Activated CD8-positive, alpha-beta T cell treated with anti-CD3 and anti-CD28 coated beads for 36 hours (primary cell): ENCODE measurements at regions not wholly inside any gene's neighbourhood (a gene's known extent, or its start where the extent isn't known, plus 50 kb on each side); places are given as distances from the start of the nearest gene placed in this dataset.

ENCODE experiments used
- ATAC-seq: fragments of 200-7000 bp; cut with Tn5 transposase; one replicate; pipeline ENCODE4 v1.10.0; 2021; ENCODE audit warnings: mild to moderate bottlenecking, moderate library complexity
- CTCF ChIA-PET: fragments of 350-600 bp; sonication (Branson Sonifier 250); formaldehyde crosslinking; loops from one replicate; lab custom pipeline; 2021; ENCODE audit warnings: antibody characterized with exemption; lab: Charles Lee
- POLR2A ChIA-PET: fragments of 350-600 bp; sonication (Branson Sonifier 250); formaldehyde crosslinking; loops from one replicate; lab custom pipeline; 2021; ENCODE audit warnings: antibody characterized with exemption; lab: Charles Lee
- DNase-seq: peaks from one replicate; pipeline ENCODE4 v3.0.0-alpha.2; 2020
- H3K27ac Mint-ChIP-seq: one replicate; pipeline ENCODE4 v1.8.0; 2021; ENCODE audit warnings: mild to moderate bottlenecking, mixed read lengths
- H3K27me3 Mint-ChIP-seq: one replicate; pipeline ENCODE4 v1.8.0; 2021; ENCODE audit warnings: mixed read lengths
- H3K36me3 Mint-ChIP-seq: one replicate; pipeline ENCODE4 v1.8.0; 2021; ENCODE audit warnings: low read depth, mixed read lengths
- H3K4me1 Mint-ChIP-seq: one replicate; pipeline ENCODE4 v1.8.0; 2021; ENCODE audit warnings: low read depth, mixed read lengths
- H3K4me3 Mint-ChIP-seq: one replicate; pipeline ENCODE4 v1.8.0; 2021; ENCODE audit warnings: mild to moderate bottlenecking, moderate library complexity, mixed read lengths
- H3K9me3 Mint-ChIP-seq: one replicate; pipeline ENCODE4 v1.8.0; 2021; ENCODE audit warnings: mixed read lengths
- intact Hi-C: fragments of 100-400 bp; cut with micrococcal nuclease; formaldehyde crosslinking; loops from one replicate; pipeline ENCODE4 v1.10.0; 2022
- TF ChIP-seq, protein P1 (sequence below): fragments of 200-600 bp; IDR thresholded peaks from one replicate; pipeline ENCODE4 v1.8.0; 2022; ENCODE audit warnings: antibody characterized with exemption, mild to moderate bottlenecking

DNA sequence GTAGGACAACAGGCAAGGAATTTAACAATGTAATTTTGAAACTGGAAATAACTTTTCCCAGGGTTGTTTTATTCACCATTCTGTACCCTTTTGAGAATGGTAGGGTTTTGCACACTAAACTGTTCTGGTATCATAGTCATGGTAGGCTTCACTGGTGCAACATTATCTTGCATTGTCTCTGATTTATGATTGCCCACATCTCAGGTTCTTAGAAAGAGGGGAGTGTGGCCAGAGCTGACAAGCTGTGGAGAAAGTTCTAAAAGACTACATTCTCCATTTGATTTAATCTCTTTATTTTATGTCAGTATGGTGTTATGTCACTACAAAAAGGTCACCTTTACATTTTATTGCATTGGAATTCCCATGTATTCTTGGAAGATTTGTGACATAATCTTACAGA, 447.3 kb downstream of the GRIA2 start:
- DNase-seq = no peak
- Mint-ChIP-seq H3K4me3 (no peak overlapping the region), H3K36me3 (no peaks in the 10 kb centered on the region), H3K4me1 (no peaks in the 10 kb centered on the region), H3K27ac (no peak overlapping the region), H3K9me3 (peaks cover 2% of the 10 kb centered on the region), H3K27me3 (no peaks in the 10 kb centered on the region)
- no peak for ATAC-seq
- ChIA-PET CTCF (no interaction called here), POLR2A (no interaction called here)
- intact Hi-C loops = no loop called here
- TF ChIP-seq, protein P1, sequence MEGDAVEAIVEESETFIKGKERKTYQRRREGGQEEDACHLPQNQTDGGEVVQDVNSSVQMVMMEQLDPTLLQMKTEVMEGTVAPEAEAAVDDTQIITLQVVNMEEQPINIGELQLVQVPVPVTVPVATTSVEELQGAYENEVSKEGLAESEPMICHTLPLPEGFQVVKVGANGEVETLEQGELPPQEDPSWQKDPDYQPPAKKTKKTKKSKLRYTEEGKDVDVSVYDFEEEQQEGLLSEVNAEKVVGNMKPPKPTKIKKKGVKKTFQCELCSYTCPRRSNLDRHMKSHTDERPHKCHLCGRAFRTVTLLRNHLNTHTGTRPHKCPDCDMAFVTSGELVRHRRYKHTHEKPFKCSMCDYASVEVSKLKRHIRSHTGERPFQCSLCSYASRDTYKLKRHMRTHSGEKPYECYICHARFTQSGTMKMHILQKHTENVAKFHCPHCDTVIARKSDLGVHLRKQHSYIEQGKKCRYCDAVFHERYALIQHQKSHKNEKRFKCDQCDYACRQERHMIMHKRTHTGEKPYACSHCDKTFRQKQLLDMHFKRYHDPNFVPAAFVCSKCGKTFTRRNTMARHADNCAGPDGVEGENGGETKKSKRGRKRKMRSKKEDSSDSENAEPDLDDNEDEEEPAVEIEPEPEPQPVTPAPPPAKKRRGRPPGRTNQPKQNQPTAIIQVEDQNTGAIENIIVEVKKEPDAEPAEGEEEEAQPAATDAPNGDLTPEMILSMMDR = no peak

DNA sequence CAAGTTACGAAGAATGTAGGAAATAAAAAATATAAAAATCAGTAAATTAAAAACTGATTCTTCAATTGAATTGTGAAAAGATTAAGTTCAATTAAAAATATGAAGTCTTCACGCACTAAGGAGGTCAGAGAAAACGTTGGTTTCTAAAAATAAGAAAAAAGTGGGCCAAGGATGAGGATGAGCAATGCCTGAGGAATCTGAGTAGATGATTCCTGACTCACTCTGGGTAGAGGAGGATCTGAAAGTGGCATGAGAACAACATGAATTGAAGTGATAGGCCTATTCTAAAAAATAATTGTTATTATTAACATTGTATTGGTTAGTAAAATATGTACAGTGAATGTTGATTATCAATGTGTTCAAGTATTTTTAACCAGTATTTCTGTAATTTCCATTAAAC, 444.2 kb downstream of the GRIA2 start:
- Mint-ChIP-seq H3K4me3 (no peak overlapping the region), H3K27me3 (no peaks in the 10 kb centered on the region), H3K36me3 (no peaks in the 10 kb centered on the region), H3K4me1 (no peaks in the 10 kb centered on the region), H3K27ac (no peak overlapping the region), H3K9me3 (peaks cover 2% of the 10 kb centered on the region)
- intact Hi-C loops = no loop called here
- DNase-seq (no peak), ATAC-seq (no peak)
- POLR2A ChIA-PET = no interaction called here
- CTCF ChIA-PET = no interaction called here
- TF ChIP-seq, protein P1 = no peak

DNA sequence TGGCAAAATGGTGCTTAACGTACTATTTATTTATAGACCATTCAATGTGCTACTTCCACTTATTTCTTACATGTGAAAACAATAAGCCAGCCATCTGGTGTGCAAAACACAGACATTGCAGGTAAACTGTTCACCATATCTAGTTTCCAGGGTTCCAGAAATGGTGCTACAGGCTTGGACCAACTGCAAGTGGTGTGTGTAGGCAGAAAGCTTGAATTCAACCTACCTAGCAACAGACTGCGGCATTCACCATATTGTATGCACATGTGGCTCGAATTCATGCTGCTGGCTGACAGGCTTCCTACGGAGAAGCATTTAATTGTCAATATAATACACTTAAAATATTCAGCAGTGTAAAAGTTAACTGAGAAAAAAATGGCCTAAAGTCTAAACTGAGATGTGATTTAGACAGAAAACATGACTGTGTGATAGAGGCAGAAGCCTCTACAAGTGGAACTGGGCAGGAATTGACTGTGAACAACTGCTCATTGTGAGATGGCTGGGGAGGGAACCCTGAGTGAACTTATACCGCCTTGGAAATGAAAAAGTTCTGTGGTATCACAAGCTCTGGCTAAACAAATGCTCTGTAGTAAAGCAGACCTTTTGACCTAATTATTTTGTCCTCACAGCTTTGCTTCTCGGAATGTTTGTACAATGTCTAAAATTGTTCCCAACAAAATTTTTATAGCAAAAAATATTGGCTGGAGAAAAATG, 434.7 kb downstream of the GRIA2 start:
- no peaks in the 10 kb centered on the region for H3K4me1 Mint-ChIP-seq
- H3K4me3 Mint-ChIP-seq = no peak overlapping the region
- no peak overlapping the region for H3K27ac Mint-ChIP-seq
- ChIA-PET POLR2A (interaction anchor here (0.8 kb wide), 1 partner anchor 523 kb away, joined by 3 read pairs; no protein-coding TSS in a partner anchor), CTCF (no interaction called here)
- no peak for ATAC-seq
- peaks cover 6% of the 10 kb centered on the region for H3K9me3 Mint-ChIP-seq
- DNase-seq = no peak
- TF ChIP-seq, protein P1 = no peak
- H3K36me3 Mint-ChIP-seq = no peaks in the 10 kb centered on the region
- intact Hi-C loops = no loop called here
- no peaks in the 10 kb centered on the region for H3K27me3 Mint-ChIP-seq

DNA sequence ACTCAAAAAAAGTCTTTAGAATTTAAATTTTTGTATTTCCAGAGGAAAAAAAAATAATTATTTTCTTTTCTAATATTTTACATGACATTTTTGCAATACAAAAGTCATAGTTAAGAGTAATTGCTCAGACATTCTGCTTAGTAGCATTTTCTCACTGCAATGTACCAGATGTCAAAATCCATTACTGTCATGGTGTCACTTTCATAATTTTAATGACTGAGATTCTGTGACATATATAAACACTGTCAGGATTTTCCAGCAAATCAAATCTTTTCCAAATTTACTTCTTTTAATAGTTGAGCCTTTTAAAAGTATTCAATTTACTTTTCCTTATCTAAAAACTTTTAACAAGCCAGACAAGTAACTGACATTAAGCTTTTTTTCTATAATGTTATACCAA, 422.7 kb downstream of the GRIA2 start:
- Mint-ChIP-seq H3K27me3 (no peaks in the 10 kb centered on the region), H3K27ac (no peak overlapping the region), H3K9me3 (peaks cover 1% of the 10 kb centered on the region), H3K36me3 (no peaks in the 10 kb centered on the region), H3K4me1 (no peaks in the 10 kb centered on the region), H3K4me3 (no peak overlapping the region)
- TF ChIP-seq, protein P1 = no peak
- POLR2A ChIA-PET = interaction anchor here (0.6 kb wide), 1 partner anchor 601 kb away, joined by 3 read pairs; no protein-coding TSS in a partner anchor
- CTCF ChIA-PET = no interaction called here
- DNase-seq (no peak), ATAC-seq (no peak)
- intact Hi-C loops = no loop called here

DNA sequence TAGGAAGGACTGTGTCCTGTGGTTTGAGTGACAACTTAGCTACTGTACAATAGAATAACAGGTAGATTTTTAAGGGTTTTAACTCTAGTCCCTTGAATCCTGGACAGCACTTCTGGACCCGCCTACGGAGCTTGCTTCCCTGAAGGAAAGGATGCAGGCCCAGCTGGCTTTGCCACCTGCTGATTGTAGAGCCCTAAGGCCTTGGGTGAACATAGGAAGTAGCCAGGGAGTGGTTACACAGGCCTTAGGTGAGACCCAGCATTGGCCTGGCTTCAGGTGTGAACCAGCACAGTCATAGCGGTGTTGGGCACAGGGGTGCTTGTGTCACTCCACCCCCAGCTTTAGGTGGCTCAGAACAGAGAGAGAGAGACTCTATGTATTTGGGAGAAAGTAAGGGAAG, 413.5 kb downstream of the GRIA2 start:
- ChIA-PET POLR2A (no interaction called here), CTCF (no interaction called here)
- Mint-ChIP-seq H3K27me3 (no peaks in the 10 kb centered on the region), H3K36me3 (no peaks in the 10 kb centered on the region), H3K4me1 (no peaks in the 10 kb centered on the region), H3K4me3 (no peak overlapping the region), H3K9me3 (peaks cover 4% of the 10 kb centered on the region), H3K27ac (no peak overlapping the region)
- no peak for ATAC-seq
- TF ChIP-seq, protein P1 = no peak
- intact Hi-C loops = no loop called here
- DNase-seq = no peak
